HEK293 (cell line): ENCODE measurements at regions not wholly inside any gene's neighbourhood (a gene's known extent, or its start where the extent isn't known, plus 50 kb on each side); places are given as distances from the start of the nearest gene placed in this dataset.
"Not testable (repeated sequence)": the region's sequence is repeated elsewhere in the genome, so short reads cannot be mapped to it uniquely, and the experiment has no call there.

ENCODE experiments used
- CTCF ChIA-PET: fragments of 350-600 bp; formaldehyde crosslinking; extraction: SDS; loops from one replicate; lab custom pipeline; 2021; ENCODE audit warnings: antibody characterized with exemption; lab: Yijun Ruan, JAX
- POLR2A ChIA-PET: fragments of 300-600 bp; formaldehyde crosslinking; extraction: SDS; loops from one replicate; lab custom pipeline; 2020; ENCODE audit warnings: antibody characterized with exemption, inconsistent platforms; lab: Yijun Ruan, JAX
- H3K27ac ChIP-seq: fragments of 200-500 bp; sonication (Bioruptor generic); 2 replicates; pipeline ENCODE4 v1.5.1; 2014; ENCODE audit warnings: low read depth, low read length, control low read depth, inconsistent platforms; ENCODE audit errors: extremely low read depth
- H3K36me3 ChIP-seq, 2 experiments: fragments of 200-500 bp in 1 of 2; sonication (Bioruptor generic) in 1 of 2; 1 replicate in 1 of 2; 2 replicates in 1 of 2; pipeline ENCODE4 v1.5.1; 2014 to 2017; ENCODE audit warnings: inconsistent platforms in 2 of 2, low read length in 2 of 2; ENCODE audit not compliant: control insufficient read depth in 2 of 2, insufficient read depth in 1 of 2
- H3K4me1 ChIP-seq: fragments of 200-500 bp; sonication (Bioruptor generic); 2 replicates; pipeline ENCODE4 v1.5.1; 2014; ENCODE audit warnings: mild to moderate bottlenecking, low read length, inconsistent platforms; ENCODE audit not compliant: control insufficient read depth, insufficient read depth
- H3K4me3 ChIP-seq: 2 replicates; pipeline ENCODE4 v1.5.1; 2011; ENCODE audit warnings: low read depth, mild to moderate bottlenecking, control low read depth, low read length, moderate library complexity
- H3K9me3 ChIP-seq: fragments of 200-500 bp; sonication (Bioruptor generic); 2 replicates; pipeline ENCODE4 v1.5.1; 2014; ENCODE audit warnings: low read depth, low read length, inconsistent platforms; ENCODE audit not compliant: control insufficient read depth, insufficient read depth
- GLIS1 ChIP-seq: fragments of 450-650 bp; formaldehyde crosslinking; IDR thresholded peaks from 2 replicates; pipeline ENCODE4 v1.5.1; 2016; ENCODE audit warnings: missing biosample characterization, missing genetic modification characterization
- HOXA7 ChIP-seq: sonication (generic); formaldehyde crosslinking; IDR thresholded peaks from 2 replicates; pipeline ENCODE4 v1.8.1; 2022; ENCODE audit warnings: missing genetic modification reagents, borderline replicate concordance
- MEIS1 ChIP-seq: sonication (generic); formaldehyde crosslinking; IDR thresholded peaks from 2 replicates; pipeline ENCODE4 v1.8.1; 2022; ENCODE audit warnings: missing genetic modification reagents, mild to moderate bottlenecking, borderline replicate concordance
- SP3 ChIP-seq: fragments of 450-650 bp; formaldehyde crosslinking; IDR thresholded peaks from 2 replicates; pipeline ENCODE4 v1.5.1; 2016; ENCODE audit warnings: missing biosample characterization, missing genetic modification characterization
- ZBTB17 ChIP-seq: fragments of 450-650 bp; formaldehyde crosslinking; IDR thresholded peaks from 2 replicates; pipeline ENCODE4 v1.5.1; 2016; ENCODE audit warnings: missing biosample characterization, missing genetic modification characterization
- ZBTB7A ChIP-seq: fragments of 450-650 bp; formaldehyde crosslinking; IDR thresholded peaks from 2 replicates; pipeline ENCODE4 v1.5.1; 2016; ENCODE audit warnings: low read depth, missing biosample characterization, missing genetic modification characterization
- ZFHX2 ChIP-seq: fragments of 450-650 bp; formaldehyde crosslinking; conservative IDR thresholded peaks from 2 replicates; pipeline ENCODE4 v1.5.1; 2016; ENCODE audit warnings: missing biosample characterization, missing genetic modification characterization
- ZFP37 ChIP-seq: fragments of 450-650 bp; formaldehyde crosslinking; IDR thresholded peaks from 2 replicates; pipeline ENCODE4 v1.5.1; 2016; ENCODE audit warnings: missing biosample characterization, missing genetic modification characterization
- ZNF146 ChIP-seq: fragments of 450-650 bp; formaldehyde crosslinking; IDR thresholded peaks from 2 replicates; pipeline ENCODE4 v1.5.1; 2016; ENCODE audit warnings: missing biosample characterization, missing genetic modification characterization
- ZNF23 ChIP-seq: fragments of 450-650 bp; formaldehyde crosslinking; IDR thresholded peaks from 2 replicates; pipeline ENCODE4 v1.5.1; 2016; ENCODE audit warnings: missing biosample characterization, missing genetic modification characterization, borderline replicate concordance
- ZNF26 ChIP-seq: fragments of 450-650 bp; formaldehyde crosslinking; IDR thresholded peaks from 2 replicates; pipeline ENCODE4 v1.5.1; 2016; ENCODE audit warnings: missing biosample characterization, missing genetic modification characterization
- ZNF335 ChIP-seq: fragments of 450-650 bp; formaldehyde crosslinking; conservative IDR thresholded peaks from 2 replicates; pipeline ENCODE4 v1.5.1; 2016; ENCODE audit warnings: missing biosample characterization, missing genetic modification characterization
- ZNF354C ChIP-seq: fragments of 450-650 bp; formaldehyde crosslinking; IDR thresholded peaks from 2 replicates; pipeline ENCODE4 v1.5.1; 2016; ENCODE audit warnings: missing biosample characterization, missing genetic modification characterization, low read depth, borderline replicate concordance
- ZNF391 ChIP-seq: fragments of 450-650 bp; formaldehyde crosslinking; IDR thresholded peaks from 2 replicates; pipeline ENCODE4 v1.5.1; 2016; ENCODE audit warnings: low read depth, missing biosample characterization, missing genetic modification characterization, borderline replicate concordance
- ZNF530 ChIP-seq: fragments of 450-650 bp; formaldehyde crosslinking; IDR thresholded peaks from 2 replicates; pipeline ENCODE4 v1.5.1; 2016; ENCODE audit warnings: low read depth, missing biosample characterization, missing genetic modification characterization
- ZNF548 ChIP-seq: fragments of 450-650 bp; formaldehyde crosslinking; IDR thresholded peaks from 2 replicates; pipeline ENCODE4 v1.5.1; 2016; ENCODE audit warnings: missing biosample characterization, missing genetic modification characterization
- ZNF555 ChIP-seq: fragments of 450-650 bp; formaldehyde crosslinking; conservative IDR thresholded peaks from 2 replicates; pipeline ENCODE4 v1.5.1; 2017; ENCODE audit warnings: missing biosample characterization, mild to moderate bottlenecking, missing genetic modification characterization, inconsistent platforms
- ZNF621 ChIP-seq: fragments of 450-650 bp; formaldehyde crosslinking; IDR thresholded peaks from 2 replicates; pipeline ENCODE4 v1.5.1; 2017; ENCODE audit warnings: missing biosample characterization, missing genetic modification characterization
- ZNF629 ChIP-seq: fragments of 450-650 bp; formaldehyde crosslinking; IDR thresholded peaks from 2 replicates; pipeline ENCODE4 v1.5.1; 2017; ENCODE audit warnings: missing biosample characterization, missing genetic modification characterization
- ZNF639 ChIP-seq: fragments of 450-650 bp; formaldehyde crosslinking; IDR thresholded peaks from 2 replicates; pipeline ENCODE4 v1.5.1; 2016; ENCODE audit warnings: missing biosample characterization, missing genetic modification characterization
- ZNF76 ChIP-seq: fragments of 450-650 bp; formaldehyde crosslinking; IDR thresholded peaks from 2 replicates; pipeline ENCODE4; 2016; ENCODE audit warnings: low read depth, missing biosample characterization, missing genetic modification characterization, borderline replicate concordance
- ZSCAN23 ChIP-seq: fragments of 450-650 bp; formaldehyde crosslinking; IDR thresholded peaks from 2 replicates; pipeline ENCODE4 v1.5.1; 2016; ENCODE audit warnings: missing biosample characterization, missing genetic modification characterization
- TF ChIP-seq, protein P1 (sequence below): fragments of 450-650 bp; formaldehyde crosslinking; IDR thresholded peaks from 2 replicates; pipeline ENCODE4 v1.5.1; 2017; ENCODE audit warnings: missing biosample characterization, missing genetic modification characterization
- TF ChIP-seq, protein P2 (sequence below): fragments of 450-650 bp; formaldehyde crosslinking; conservative IDR thresholded peaks from 2 replicates; pipeline ENCODE4 v1.5.1; 2016; ENCODE audit warnings: low read depth, missing biosample characterization, missing genetic modification characterization

DNA sequence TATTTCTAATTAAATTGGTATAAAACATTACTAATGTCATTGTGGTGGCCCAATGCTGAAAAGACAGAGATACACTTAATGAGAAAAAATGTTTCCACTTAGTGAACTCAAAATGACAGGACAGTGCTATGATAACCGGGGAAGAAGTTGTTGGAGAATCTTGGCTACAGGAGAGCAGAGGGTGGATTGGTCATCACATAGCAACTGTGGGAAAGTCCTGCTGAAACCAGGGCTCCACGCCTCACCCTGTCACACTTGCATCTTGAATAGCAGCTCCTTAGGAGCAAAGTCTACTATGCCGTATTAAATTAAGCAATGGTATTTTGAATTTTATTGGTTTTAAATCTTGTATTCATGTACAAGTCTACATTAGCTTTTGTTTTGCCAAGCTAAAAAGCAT, 225.5 kb downstream of the KLF6 start (continued):
- TF ChIP-seq ZNF548 (tag by site-specific recombination) (no peak), MEIS1 (CRISPR knock-in tag) (no peak), ZNF629 (tag by site-specific recombination) (no peak), ZNF639 (tag by site-specific recombination) (no peak), ZNF530 (tag by site-specific recombination) (no peak), ZNF146 (tag by site-specific recombination) (no peak), ZFP37 (tag by site-specific recombination) (no peak), SP3 (tag by site-specific recombination) (no peak)
- TF ChIP-seq, protein P1, sequence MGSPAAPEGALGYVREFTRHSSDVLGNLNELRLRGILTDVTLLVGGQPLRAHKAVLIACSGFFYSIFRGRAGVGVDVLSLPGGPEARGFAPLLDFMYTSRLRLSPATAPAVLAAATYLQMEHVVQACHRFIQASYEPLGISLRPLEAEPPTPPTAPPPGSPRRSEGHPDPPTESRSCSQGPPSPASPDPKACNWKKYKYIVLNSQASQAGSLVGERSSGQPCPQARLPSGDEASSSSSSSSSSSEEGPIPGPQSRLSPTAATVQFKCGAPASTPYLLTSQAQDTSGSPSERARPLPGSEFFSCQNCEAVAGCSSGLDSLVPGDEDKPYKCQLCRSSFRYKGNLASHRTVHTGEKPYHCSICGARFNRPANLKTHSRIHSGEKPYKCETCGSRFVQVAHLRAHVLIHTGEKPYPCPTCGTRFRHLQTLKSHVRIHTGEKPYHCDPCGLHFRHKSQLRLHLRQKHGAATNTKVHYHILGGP (tag by site-specific recombination): no peak
- TF ChIP-seq, all 188 proteins: peak for 0

DNA sequence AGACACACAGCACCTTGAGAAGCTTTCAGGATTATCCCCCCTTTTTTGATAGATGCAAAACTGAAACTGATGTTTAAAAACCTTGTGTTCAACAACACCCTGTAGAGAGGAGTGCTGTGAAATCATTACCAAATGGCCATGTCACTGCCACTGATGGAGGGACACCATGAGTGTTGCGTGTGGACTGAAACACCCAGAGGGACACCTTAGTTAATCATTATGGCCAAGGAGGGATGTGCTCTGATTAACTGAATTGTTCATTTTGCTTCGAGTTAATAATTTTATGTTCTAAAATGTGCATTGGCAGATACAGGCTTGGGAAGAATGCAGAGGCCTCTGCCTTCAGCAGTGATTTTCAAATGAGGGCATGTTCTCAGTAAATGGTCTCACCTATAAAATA, 226.0 kb downstream of the KLF6 start:
- TF ChIP-seq ZNF26 (tag by site-specific recombination) (no peak), ZNF354C (tag by site-specific recombination) (no peak), ZNF146 (tag by site-specific recombination) (no peak), ZBTB7A (no peak), HOXA7 (CRISPR knock-in tag) (no peak), ZNF23 (tag by site-specific recombination) (no peak), ZFHX2 (tag by site-specific recombination) (no peak), ZNF391 (tag by site-specific recombination) (no peak), ZSCAN23 (tag by site-specific recombination) (no peak), GLIS1 (no peak), ZNF555 (tag by site-specific recombination) (no peak), ZNF621 (no peak)
- TF ChIP-seq, all 188 proteins: peak for 0
- POLR2A ChIA-PET: no interaction called here
- H3K4me1 ChIP-seq: no peaks in the 10 kb centered on the region
- CTCF ChIA-PET: no interaction called here
- no peaks in the 10 kb centered on the region for H3K36me3 ChIP-seq
- no peak overlapping the region for H3K4me3 ChIP-seq
- H3K27ac ChIP-seq: no peak overlapping the region
- no peaks in the 10 kb centered on the region for H3K9me3 ChIP-seq

GRCh38 chr10:3556191-3557017, 228.6 kb downstream of the KLF6 start:
- H3K27ac ChIP-seq, H3K36me3 ChIP-seq, POLR2A ChIA-PET, H3K4me1 ChIP-seq, CTCF ChIA-PET, H3K9me3 ChIP-seq: not testable (repeated sequence)
- peak overlapping the region; percentile 19; the same call in 1 of the 2 replicates for H3K4me3 ChIP-seq
- TF ChIP-seq ZBTB17 (peak; percentile 90), ZNF335 (tag by site-specific recombination) (0 out of 2 replicates have a peak, but pooled peaks have one; percentile 29), ZNF76 (tag by site-specific recombination) (peak; percentile 87), ZNF629 (tag by site-specific recombination) (peak; percentile 95)
- TF ChIP-seq, protein P2, sequence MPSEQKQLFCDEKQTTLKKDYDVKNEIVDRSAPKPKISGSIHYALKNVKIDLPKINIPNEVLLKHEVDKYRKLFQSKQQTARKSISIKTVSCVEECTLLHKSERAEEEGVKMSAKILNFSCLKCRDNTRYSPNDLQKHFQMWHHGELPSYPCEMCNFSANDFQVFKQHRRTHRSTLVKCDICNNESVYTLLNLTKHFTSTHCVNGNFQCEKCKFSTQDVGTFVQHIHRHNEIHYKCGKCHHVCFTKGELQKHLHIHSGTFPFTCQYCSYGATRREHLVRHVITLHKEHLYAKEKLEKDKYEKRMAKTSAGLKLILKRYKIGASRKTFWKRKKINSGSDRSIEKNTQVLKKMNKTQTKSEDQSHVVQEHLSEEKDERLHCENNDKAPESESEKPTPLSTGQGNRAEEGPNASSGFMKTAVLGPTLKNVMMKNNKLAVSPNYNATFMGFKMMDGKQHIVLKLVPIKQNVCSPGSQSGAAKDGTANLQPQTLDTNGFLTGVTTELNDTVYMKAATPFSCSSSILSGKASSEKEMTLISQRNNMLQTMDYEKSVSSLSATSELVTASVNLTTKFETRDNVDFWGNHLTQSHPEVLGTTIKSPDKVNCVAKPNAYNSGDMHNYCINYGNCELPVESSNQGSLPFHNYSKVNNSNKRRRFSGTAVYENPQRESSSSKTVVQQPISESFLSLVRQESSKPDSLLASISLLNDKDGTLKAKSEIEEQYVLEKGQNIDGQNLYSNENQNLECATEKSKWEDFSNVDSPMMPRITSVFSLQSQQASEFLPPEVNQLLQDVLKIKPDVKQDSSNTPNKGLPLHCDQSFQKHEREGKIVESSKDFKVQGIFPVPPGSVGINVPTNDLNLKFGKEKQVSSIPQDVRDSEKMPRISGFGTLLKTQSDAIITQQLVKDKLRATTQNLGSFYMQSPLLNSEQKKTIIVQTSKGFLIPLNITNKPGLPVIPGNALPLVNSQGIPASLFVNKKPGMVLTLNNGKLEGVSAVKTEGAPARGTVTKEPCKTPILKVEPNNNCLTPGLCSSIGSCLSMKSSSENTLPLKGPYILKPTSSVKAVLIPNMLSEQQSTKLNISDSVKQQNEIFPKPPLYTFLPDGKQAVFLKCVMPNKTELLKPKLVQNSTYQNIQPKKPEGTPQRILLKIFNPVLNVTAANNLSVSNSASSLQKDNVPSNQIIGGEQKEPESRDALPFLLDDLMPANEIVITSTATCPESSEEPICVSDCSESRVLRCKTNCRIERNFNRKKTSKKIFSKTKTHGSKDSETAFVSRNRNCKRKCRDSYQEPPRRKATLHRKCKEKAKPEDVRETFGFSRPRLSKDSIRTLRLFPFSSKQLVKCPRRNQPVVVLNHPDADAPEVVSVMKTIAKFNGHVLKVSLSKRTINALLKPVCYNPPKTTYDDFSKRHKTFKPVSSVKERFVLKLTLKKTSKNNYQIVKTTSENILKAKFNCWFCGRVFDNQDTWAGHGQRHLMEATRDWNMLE (tag by site-specific recombination): peak; percentile 50; the same call in 1 of the 2 replicates
